ENCODE measurements at regions not wholly inside any gene's neighbourhood (a gene's known extent, or its start where the extent isn't known, plus 50 kb on each side); places are given as distances from the start of the nearest gene placed in this dataset.

DNA sequence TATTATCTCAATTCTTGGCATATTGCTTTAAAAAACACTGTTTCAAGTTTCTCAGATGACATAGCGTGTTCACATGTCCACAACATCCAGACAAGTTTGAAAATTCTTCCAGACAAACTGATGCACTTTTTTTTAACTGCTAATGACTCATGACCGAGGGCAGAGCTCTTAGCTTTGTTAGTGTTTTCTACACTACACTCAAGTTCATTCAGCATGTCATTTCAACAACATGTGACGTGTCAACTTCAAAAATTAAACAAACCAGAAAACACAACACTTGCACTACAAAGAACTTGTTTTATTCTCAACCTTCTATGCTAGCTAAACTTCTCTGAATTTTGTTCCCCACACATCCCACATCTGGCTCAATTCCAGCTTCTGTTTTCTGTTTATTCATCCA is 1186.3 kb upstream of the FLRT2 start:
- TF ChIP-seq YY1 (tag by site-specific recombination; IDR thresholded peaks at IDR 0.05) (no peak), ZNF398 (tag by site-specific recombination; IDR thresholded peaks at IDR 0.05) (no peak), CTCF (tag by site-specific recombination; IDR thresholded peaks at IDR 0.05) (no peak), ZNF292 (tag by site-specific recombination; IDR thresholded peaks at IDR 0.05; ENCODE audit: borderline replicate concordance, low read depth) (no peak), ELK4 (IDR thresholded peaks at IDR 0.05; ENCODE audit: borderline replicate concordance, low read depth, low read length) (no peak), TSHZ1 (tag by site-specific recombination; IDR thresholded peaks at IDR 0.05; ENCODE audit: borderline replicate concordance) (no peak), HIC1 (tag by site-specific recombination; IDR thresholded peaks at IDR 0.05) (no peak), TCF7L2 (IDR thresholded peaks at IDR 0.05; ENCODE audit: borderline replicate concordance, low read depth, low read length) (no peak), OVOL3 (tag by site-specific recombination; IDR thresholded peaks at IDR 0.05) (no peak), ZBTB49 (tag by site-specific recombination; IDR thresholded peaks at IDR 0.05; ENCODE audit: low read depth) (no peak), ZNF138 (tag by site-specific recombination; IDR thresholded peaks at IDR 0.05; ENCODE audit: borderline replicate concordance) (no peak)
- TF ChIP-seq, protein P1, sequence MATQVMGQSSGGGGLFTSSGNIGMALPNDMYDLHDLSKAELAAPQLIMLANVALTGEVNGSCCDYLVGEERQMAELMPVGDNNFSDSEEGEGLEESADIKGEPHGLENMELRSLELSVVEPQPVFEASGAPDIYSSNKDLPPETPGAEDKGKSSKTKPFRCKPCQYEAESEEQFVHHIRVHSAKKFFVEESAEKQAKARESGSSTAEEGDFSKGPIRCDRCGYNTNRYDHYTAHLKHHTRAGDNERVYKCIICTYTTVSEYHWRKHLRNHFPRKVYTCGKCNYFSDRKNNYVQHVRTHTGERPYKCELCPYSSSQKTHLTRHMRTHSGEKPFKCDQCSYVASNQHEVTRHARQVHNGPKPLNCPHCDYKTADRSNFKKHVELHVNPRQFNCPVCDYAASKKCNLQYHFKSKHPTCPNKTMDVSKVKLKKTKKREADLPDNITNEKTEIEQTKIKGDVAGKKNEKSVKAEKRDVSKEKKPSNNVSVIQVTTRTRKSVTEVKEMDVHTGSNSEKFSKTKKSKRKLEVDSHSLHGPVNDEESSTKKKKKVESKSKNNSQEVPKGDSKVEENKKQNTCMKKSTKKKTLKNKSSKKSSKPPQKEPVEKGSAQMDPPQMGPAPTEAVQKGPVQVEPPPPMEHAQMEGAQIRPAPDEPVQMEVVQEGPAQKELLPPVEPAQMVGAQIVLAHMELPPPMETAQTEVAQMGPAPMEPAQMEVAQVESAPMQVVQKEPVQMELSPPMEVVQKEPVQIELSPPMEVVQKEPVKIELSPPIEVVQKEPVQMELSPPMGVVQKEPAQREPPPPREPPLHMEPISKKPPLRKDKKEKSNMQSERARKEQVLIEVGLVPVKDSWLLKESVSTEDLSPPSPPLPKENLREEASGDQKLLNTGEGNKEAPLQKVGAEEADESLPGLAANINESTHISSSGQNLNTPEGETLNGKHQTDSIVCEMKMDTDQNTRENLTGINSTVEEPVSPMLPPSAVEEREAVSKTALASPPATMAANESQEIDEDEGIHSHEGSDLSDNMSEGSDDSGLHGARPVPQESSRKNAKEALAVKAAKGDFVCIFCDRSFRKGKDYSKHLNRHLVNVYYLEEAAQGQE (tag by site-specific recombination; IDR thresholded peaks at IDR 0.05), result no peak
- TF ChIP-seq, protein P2, sequence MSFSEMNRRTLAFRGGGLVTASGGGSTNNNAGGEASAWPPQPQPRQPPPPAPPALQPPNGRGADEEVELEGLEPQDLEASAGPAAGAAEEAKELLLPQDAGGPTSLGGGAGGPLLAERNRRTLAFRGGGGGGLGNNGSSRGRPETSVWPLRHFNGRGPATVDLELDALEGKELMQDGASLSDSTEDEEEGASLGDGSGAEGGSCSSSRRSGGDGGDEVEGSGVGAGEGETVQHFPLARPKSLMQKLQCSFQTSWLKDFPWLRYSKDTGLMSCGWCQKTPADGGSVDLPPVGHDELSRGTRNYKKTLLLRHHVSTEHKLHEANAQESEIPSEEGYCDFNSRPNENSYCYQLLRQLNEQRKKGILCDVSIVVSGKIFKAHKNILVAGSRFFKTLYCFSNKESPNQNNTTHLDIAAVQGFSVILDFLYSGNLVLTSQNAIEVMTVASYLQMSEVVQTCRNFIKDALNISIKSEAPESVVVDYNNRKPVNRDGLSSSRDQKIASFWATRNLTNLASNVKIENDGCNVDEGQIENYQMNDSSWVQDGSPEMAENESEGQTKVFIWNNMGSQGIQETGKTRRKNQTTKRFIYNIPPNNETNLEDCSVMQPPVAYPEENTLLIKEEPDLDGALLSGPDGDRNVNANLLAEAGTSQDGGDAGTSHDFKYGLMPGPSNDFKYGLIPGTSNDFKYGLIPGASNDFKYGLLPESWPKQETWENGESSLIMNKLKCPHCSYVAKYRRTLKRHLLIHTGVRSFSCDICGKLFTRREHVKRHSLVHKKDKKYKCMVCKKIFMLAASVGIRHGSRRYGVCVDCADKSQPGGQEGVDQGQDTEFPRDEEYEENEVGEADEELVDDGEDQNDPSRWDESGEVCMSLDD (tag by site-specific recombination; IDR thresholded peaks at IDR 0.05), result no peak
